Amniotic stem cell (primary cell): ENCODE measurements at regions not wholly inside any gene's neighbourhood (a gene's known extent, or its start where the extent isn't known, plus 50 kb on each side); places are given as distances from the start of the nearest gene placed in this dataset.

Experiments used
- DNase-seq: peaks from one replicate; lab custom pipeline; 2025; lab: John Stamatoyannopoulos, UW

- no peak for DNase-seq
These were observed 93.4 kb downstream of the GLI2 start for GRCh38 chr2:120828829-120829632.

GRCh38 chr2:120829633-120830025 is 94.0 kb downstream of the GLI2 start:
- DNase-seq, result no peak

- DNase-seq, result no peak
These were observed 94.6 kb downstream of the GLI2 start for GRCh38 chr2:120830096-120830830.

- DNase-seq, result no peak
These were observed 95.4 kb downstream of the GLI2 start for GRCh38 chr2:120831086-120831485.

GRCh38 chr2:120831891-120832290 is 96.2 kb downstream of the GLI2 start:
- no peak for DNase-seq

- DNase-seq, result no peak
These were observed 96.8 kb downstream of the GLI2 start for GRCh38 chr2:120832296-120833070.

- DNase-seq, result no peak
These were observed 97.5 kb downstream of the GLI2 start for GRCh38 chr2:120833127-120833675.

- no peak for DNase-seq
These were observed 98.5 kb downstream of the GLI2 start for GRCh38 chr2:120834206-120834605.

GRCh38 chr2:120836281-120836680 is 100.6 kb downstream of the GLI2 start:
- DNase-seq, result no peak

GRCh38 chr2:120840795-120841487 is 105.3 kb downstream of the GLI2 start:
- no peak for DNase-seq

- DNase-seq, result no peak
These were observed 107.1 kb downstream of the GLI2 start for GRCh38 chr2:120842456-120843439.

- DNase-seq, result no peak
These were observed 108.5 kb downstream of the GLI2 start for GRCh38 chr2:120844070-120844738.

GRCh38 chr2:120845277-120845676 is 109.6 kb downstream of the GLI2 start:
- no peak for DNase-seq

- no peak for DNase-seq
These were observed 110.9 kb downstream of the GLI2 start for GRCh38 chr2:120846406-120847095.

GRCh38 chr2:120847700-120848321 is 112.1 kb downstream of the GLI2 start:
- DNase-seq, result no peak

- DNase-seq, result no peak
These were observed 113.6 kb downstream of the GLI2 start for GRCh38 chr2:120849278-120849677.

GRCh38 chr2:120850551-120850950 is 114.9 kb downstream of the GLI2 start:
- no peak for DNase-seq

- no peak for DNase-seq
These were observed 115.6 kb downstream of the GLI2 start for GRCh38 chr2:120851116-120851773.
